ENCODE measurements at regions not wholly inside any gene's neighbourhood (a gene's known extent, or its start where the extent isn't known, plus 50 kb on each side); places are given as distances from the start of the nearest gene placed in this dataset.

- TF ChIP-seq CTCF (IDR thresholded peaks at IDR 0.05): no peak
- no peak for TF ChIP-seq POLR2A (IDR thresholded peaks at IDR 0.05)
These were observed 257.0 kb upstream of the LDB2 start for GRCh38 chr4:17155486-17155885.
